Testis (tissue), 2 donors: ENCODE measurements at regions not wholly inside any gene's neighbourhood (a gene's known extent, or its start where the extent isn't known, plus 50 kb on each side); places are given as distances from the start of the nearest gene placed in this dataset.

Source experiments
- POLR2A ChIP-seq: fragments of 450-650 bp; IDR thresholded peaks from one replicate; pipeline ENCODE4 v1.6.1; 2017; ENCODE audit warnings: antibody characterized with exemption, mild to moderate bottlenecking, moderate library complexity
- TF ChIP-seq, protein P1 (sequence below), 3 experiments: fragments of 450-650 bp in 2 of 3; fragments of 200-600 bp in 1 of 3; sonication (generic) in 1 of 3; IDR thresholded peaks; one replicate each; pipeline ENCODE4 v1.5.1; 2016 to 2019; ENCODE audit warnings: antibody characterized with exemption in 3 of 3, mild to moderate bottlenecking in 2 of 3, moderate library complexity in 1 of 3

DNA sequence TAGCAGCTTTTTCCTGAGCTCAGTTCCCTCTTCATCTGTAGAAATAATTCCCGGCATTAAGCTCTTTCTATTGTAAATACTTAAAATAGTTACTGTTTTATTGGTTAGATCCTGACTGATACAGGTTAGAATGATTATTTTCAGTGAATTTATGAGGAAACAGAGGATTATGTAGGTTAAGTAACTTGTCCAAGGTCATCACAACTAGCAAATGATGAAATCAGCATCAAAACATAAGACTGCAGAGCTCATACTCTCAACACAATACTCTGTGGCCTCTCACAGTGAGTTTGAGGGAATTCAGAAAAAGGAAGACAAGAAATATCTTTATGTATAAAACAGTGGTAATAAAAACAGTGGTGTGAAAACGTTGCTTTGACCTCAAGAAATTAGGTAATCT lies 113.2 kb upstream of the DLX2 start:
- TF ChIP-seq, protein P1, sequence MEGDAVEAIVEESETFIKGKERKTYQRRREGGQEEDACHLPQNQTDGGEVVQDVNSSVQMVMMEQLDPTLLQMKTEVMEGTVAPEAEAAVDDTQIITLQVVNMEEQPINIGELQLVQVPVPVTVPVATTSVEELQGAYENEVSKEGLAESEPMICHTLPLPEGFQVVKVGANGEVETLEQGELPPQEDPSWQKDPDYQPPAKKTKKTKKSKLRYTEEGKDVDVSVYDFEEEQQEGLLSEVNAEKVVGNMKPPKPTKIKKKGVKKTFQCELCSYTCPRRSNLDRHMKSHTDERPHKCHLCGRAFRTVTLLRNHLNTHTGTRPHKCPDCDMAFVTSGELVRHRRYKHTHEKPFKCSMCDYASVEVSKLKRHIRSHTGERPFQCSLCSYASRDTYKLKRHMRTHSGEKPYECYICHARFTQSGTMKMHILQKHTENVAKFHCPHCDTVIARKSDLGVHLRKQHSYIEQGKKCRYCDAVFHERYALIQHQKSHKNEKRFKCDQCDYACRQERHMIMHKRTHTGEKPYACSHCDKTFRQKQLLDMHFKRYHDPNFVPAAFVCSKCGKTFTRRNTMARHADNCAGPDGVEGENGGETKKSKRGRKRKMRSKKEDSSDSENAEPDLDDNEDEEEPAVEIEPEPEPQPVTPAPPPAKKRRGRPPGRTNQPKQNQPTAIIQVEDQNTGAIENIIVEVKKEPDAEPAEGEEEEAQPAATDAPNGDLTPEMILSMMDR (IDR thresholded peaks at IDR 0.05) = no peak
- no peak for TF ChIP-seq POLR2A
